A673 (cell line): ENCODE measurements at regions not wholly inside any gene's neighbourhood (a gene's known extent, or its start where the extent isn't known, plus 50 kb on each side); places are given as distances from the start of the nearest gene placed in this dataset.

Experiments
- CTCF ChIP-seq: fragments of 300-800, 200-600 bp; sonication (generic); conservative IDR thresholded peaks from 2 replicates; pipeline ENCODE4 v1.5.1; 2017; ENCODE audit warnings: low read depth, mild to moderate bottlenecking, antibody characterized with exemption, low read length, moderate library complexity, mixed read lengths
- EZH2 ChIP-seq: fragments of 200-600 bp; sonication (generic); IDR thresholded peaks from 2 replicates; pipeline ENCODE4 v1.6.1; 2017; ENCODE audit warnings: borderline replicate concordance, low read depth, mild to moderate bottlenecking, mixed read lengths, antibody characterized with exemption, low read length; ENCODE audit not compliant: poor library complexity, severe bottlenecking

- TF ChIP-seq EZH2 (no peak), CTCF (no peak)
Observed at GRCh38 chr22:48784701-48785503, 1042.8 kb downstream of the BRD1 start.
